K562 (cell line): ENCODE measurements at regions not wholly inside any gene's neighbourhood (a gene's known extent, or its start where the extent isn't known, plus 50 kb on each side); places are given as distances from the start of the nearest gene placed in this dataset.

Source experiments
- ATAC-seq: fragments of 200-7000 bp; cut with Tn5 transposase; 3 replicates; pipeline ENCODE4 v1.9.1; 2020; ENCODE audit warnings: moderate library complexity
- BruUV-seq: library from RNA; stranded (reverse); fragments of 400-500 nt; replicated peaks from 2 replicates; lab custom pipeline; 2021; lab: Mats Ljungman, UMichigan
- CTCF ChIA-PET: fragments of 300-600 bp; formaldehyde crosslinking; extraction: SDS; loops from one replicate; lab custom pipeline; 2021; ENCODE audit warnings: low intra/inter-chr PET ratio; lab: Yijun Ruan, JAX
- POLR2A ChIA-PET: fragments of 300-600, 350-650 bp; sonication (Branson Sonifier 250); formaldehyde crosslinking; extraction: SDS; loops from one replicate; lab custom pipeline; 2021; ENCODE audit warnings: antibody characterized with exemption, inconsistent platforms; lab: Yijun Ruan, JAX
- DNase-seq, 4 experiments: peaks; one replicate each; pipeline versions ENCODE4 v3.0.0 to v3.0.0-alpha.2; 2011 to 2018; ENCODE audit warnings: low spot score in 3 of 4, mixed read lengths in 3 of 4; ENCODE audit errors: extremely low read depth in 1 of 4
- FAIRE-seq: peaks from 2 replicates; lab custom pipeline; 2011; peaks lifted over from hg19 to GRCh38; lab: Jason Lieb, UNC
- H2AFZ ChIP-seq: 2 replicates; pipeline ENCODE4 v1.6.0; 2011; ENCODE audit warnings: low read depth, low read length, control low read depth, inconsistent platforms
- H3K27ac ChIP-seq: fragments of 200-600 bp; 3 replicates; pipeline ENCODE4 v1.8.0; 2011; ENCODE audit warnings: low read depth, mild to moderate bottlenecking, control low read depth, inconsistent platforms, low read length, moderate library complexity, mixed read lengths; ENCODE audit errors: extremely low read depth
- H3K27me3 ChIP-seq, 2 experiments: fragments of 300-600 bp in 1 of 2; 2 replicates in 1 of 2; 3 replicates in 1 of 2; pipeline versions ENCODE4 v1.6.0 to v1.8.0; 2011; ENCODE audit warnings: inconsistent platforms in 2 of 2, low read length in 2 of 2, mild to moderate bottlenecking in 1 of 2, mixed read lengths in 1 of 2, moderate library complexity in 1 of 2; ENCODE audit not compliant: control insufficient read depth in 2 of 2, insufficient read depth in 2 of 2
- H3K36me3 ChIP-seq: fragments of 300-600 bp; 3 replicates; pipeline ENCODE4 v1.8.0; 2011; ENCODE audit warnings: mild to moderate bottlenecking, low read length, inconsistent platforms; ENCODE audit not compliant: control insufficient read depth, insufficient read depth
- H3K4me1 ChIP-seq, 2 experiments: fragments of 200-600 bp in 1 of 2; replicated peaks in 1 of 2; 2 replicates in 1 of 2; 3 replicates in 1 of 2; pipeline versions ENCODE4 v1.5.1 to v1.8.0; 2011; ENCODE audit warnings: inconsistent platforms in 2 of 2, low read length in 2 of 2, mild to moderate bottlenecking in 1 of 2, mixed read lengths in 1 of 2, moderate library complexity in 1 of 2; ENCODE audit not compliant: control insufficient read depth in 2 of 2, insufficient read depth in 2 of 2
- H3K4me2 ChIP-seq: 2 replicates; pipeline ENCODE4 v1.6.1; 2011; ENCODE audit warnings: low read length, control low read depth, inconsistent platforms, mixed read lengths; ENCODE audit not compliant: insufficient read depth
- H3K4me3 ChIP-seq: fragments of 200-600 bp; sonication (generic), shearing (Covaris generic); 2 replicates; pipeline ENCODE4 v1.5.1; 2016; ENCODE audit warnings: control low read depth, inconsistent platforms
- H3K79me2 ChIP-seq: fragments of 200-600 bp; 3 replicates; pipeline ENCODE4 v1.8.0; 2011; ENCODE audit warnings: low read length, inconsistent platforms; ENCODE audit not compliant: control insufficient read depth, insufficient read depth
- H3K9ac ChIP-seq, 2 experiments: 2 replicates each; pipeline versions ENCODE4 v1.6.0 to v1.6.1; 2011; ENCODE audit warnings: low read depth in 2 of 2, low read length in 2 of 2, control low read depth in 1 of 2, inconsistent platforms in 1 of 2, mild to moderate bottlenecking in 1 of 2, mixed read lengths in 1 of 2; ENCODE audit not compliant: insufficient read depth in 1 of 2
- H3K9me1 ChIP-seq: one replicate; pipeline ENCODE4 v1.6.0; 2011; ENCODE audit warnings: inconsistent platforms, mild to moderate bottlenecking, low read length, moderate library complexity; ENCODE audit not compliant: control insufficient read depth, insufficient read depth
- H3K9me3 ChIP-seq: replicated peaks from 2 replicates; pipeline ENCODE4 v1.5.1; 2011; ENCODE audit warnings: low read depth, low read length, inconsistent platforms; ENCODE audit not compliant: control insufficient read depth, insufficient read depth
- H4K20me1 ChIP-seq: replicated peaks from 2 replicates; pipeline ENCODE4 v1.6.1; 2011; ENCODE audit warnings: low read length, inconsistent platforms, mixed read lengths; ENCODE audit not compliant: control insufficient read depth, insufficient read depth
- AFF4 ChIP-seq: sonication (generic); formaldehyde crosslinking; IDR thresholded peaks from 2 replicates; pipeline ENCODE4 v1.8.0; 2023; ENCODE audit warnings: mild to moderate bottlenecking, missing genetic modification reagents
- ATF6 ChIP-seq: sonication (generic); formaldehyde crosslinking; IDR thresholded peaks from 2 replicates; pipeline ENCODE4 v1.4.0; 2020; ENCODE audit warnings: mild to moderate bottlenecking, missing genetic modification reagents
- CEBPG ChIP-seq, 3 experiments: fragments of 200-800 bp in 1 of 3; sonication (Bioruptor generic) in 1 of 3; sonication (generic) in 1 of 3; formaldehyde crosslinking in 1 of 3; IDR thresholded peaks in 2 of 3; conservative IDR thresholded peaks in 1 of 3; 2 replicates each; pipeline versions ENCODE4 v1.6.1 to v1.8.0; 2016 to 2022; ENCODE audit warnings: missing compliant biosample characterization in 2 of 3, missing genetic modification characterization in 2 of 3, mild to moderate bottlenecking in 1 of 3, missing genetic modification reagents in 1 of 3
- DNMT1 ChIP-seq: fragments of 450-650 bp; IDR thresholded peaks from 2 replicates; pipeline ENCODE4 v1.6.1; 2016; ENCODE audit warnings: antibody characterized with exemption, mild to moderate bottlenecking
- ERF ChIP-seq: fragments of 450-650 bp; formaldehyde crosslinking; IDR thresholded peaks from 2 replicates; pipeline ENCODE4 v1.4.0; 2020; ENCODE audit warnings: mild to moderate bottlenecking, mixed read lengths
- JUNB ChIP-seq: fragments of 450-650 bp; formaldehyde crosslinking; conservative IDR thresholded peaks from 2 replicates; pipeline ENCODE4 v1.4.0; 2020; ENCODE audit warnings: mild to moderate bottlenecking
- KDM2B ChIP-seq: fragments of 250-450 bp; sonication (Bioruptor Pico); IDR thresholded peaks from 2 replicates; pipeline ENCODE4 v1.8.0; 2021; ENCODE audit warnings: mild to moderate bottlenecking, moderate library complexity
- MTA3 ChIP-seq: fragments of 450-650 bp; formaldehyde crosslinking; IDR thresholded peaks from 2 replicates; pipeline ENCODE4 v1.6.1; 2017; ENCODE audit warnings: mild to moderate bottlenecking, borderline replicate concordance
- RHOXF2B ChIP-seq: fragments of 250-450 bp; sonication (Bioruptor Pico); conservative IDR thresholded peaks from 2 replicates; pipeline ENCODE4 v1.5.1; 2021
- RUNX1 ChIP-seq: sonication (generic); IDR thresholded peaks from 2 replicates; pipeline ENCODE4 v1.6.1; 2016; ENCODE audit warnings: antibody characterized with exemption, low read depth
- SMAD1 ChIP-seq: fragments of 150-350 bp; IDR thresholded peaks from 2 replicates; pipeline ENCODE4 v1.6.1; 2014; ENCODE audit warnings: low read length, low read depth; ENCODE audit not compliant: partially characterized antibody
- TOE1 ChIP-seq, 2 experiments: fragments of 450-650 bp in 1 of 2; sonication (generic) in 1 of 2; formaldehyde crosslinking in 1 of 2; IDR thresholded peaks; 2 replicates each; pipeline versions ENCODE4 v1.7.1 to v1.8.0; 2016 to 2022; ENCODE audit warnings: borderline replicate concordance in 2 of 2, mild to moderate bottlenecking in 2 of 2, antibody characterized with exemption in 1 of 2, inconsistent platforms in 1 of 2, low read depth in 1 of 2, missing genetic modification reagents in 1 of 2, moderate library complexity in 1 of 2
- XRCC4 ChIP-seq: IDR thresholded peaks from one replicate; pipeline ENCODE4 v1.6.1; 2011; ENCODE audit not compliant: insufficient read depth, insufficient read length; ENCODE audit errors: extremely low read depth
- ZKSCAN3 ChIP-seq: fragments of 250-450 bp; sonication (Bioruptor Pico); IDR thresholded peaks from 2 replicates; pipeline ENCODE4 v1.4.0; 2020
- ZNF12 ChIP-seq: sonication (generic); formaldehyde crosslinking; IDR thresholded peaks from 2 replicates; pipeline ENCODE4 v1.4.0; 2020; ENCODE audit warnings: mild to moderate bottlenecking, missing genetic modification reagents
- ZNF140 ChIP-seq: fragments of 250-450 bp; sonication (Bioruptor Pico); IDR thresholded peaks from 2 replicates; pipeline ENCODE4 v1.8.0; 2021; ENCODE audit warnings: moderate library complexity, mild to moderate bottlenecking, inconsistent platforms
- ZNF143 ChIP-seq: sonication (generic); formaldehyde crosslinking; IDR thresholded peaks from 2 replicates; pipeline ENCODE4 v1.9.0; 2022; ENCODE audit warnings: mild to moderate bottlenecking, missing genetic modification reagents
- ZNF507 ChIP-seq: conservative IDR thresholded peaks from 2 replicates; pipeline ENCODE4 v1.6.1; 2017; ENCODE audit warnings: missing genetic modification characterization, missing compliant biosample characterization
- WGBS: fragments of 100-300 bp; shearing (Covaris generic); methylation state at CpG from one replicate; pipeline ENCODE4 v1.1.6; 2016; ENCODE audit warnings: low coverage, mixed read lengths; ENCODE audit not compliant: insufficient coverage; ENCODE audit errors: missing lambda C conversion rate; 5-methylcytosine and 5-hydroxymethylcytosine counted together
- in situ Hi-C: fragments of 300-500 bp; cut with MboI; formaldehyde crosslinking; loops from 4 replicates; pipeline ENCODE4 v1.15.0; 2018; ENCODE audit warnings: inconsistent platforms, mixed read lengths
- intact Hi-C: fragments of 100-400 bp; cut with micrococcal nuclease; formaldehyde crosslinking; loops from 2 replicates; pipeline ENCODE4 v1.14.2; 2022

- Histone ChIP-seq H2AFZ (0 out of 2 replicates have a peak overlapping the region, but pooled peaks have one; percentile 46), H3K27me3 (peaks cover 0 to 25% of the 10 kb centered on the region in 2 experiments; a peak in 2 of 5 replicates), H3K9me1 (no peaks in the 10 kb centered on the region), H3K4me2 (no peak overlapping the region; the same call in 1 of the 2 replicates), H3K27ac (no peak overlapping the region), H3K9me3 (no peaks in the 10 kb centered on the region), H3K4me1 (0 out of 5 replicates have a peak, but pooled peaks cover 0 to 4% of the 10 kb centered on the region in 2 experiments), H3K36me3 (no peaks in the 10 kb centered on the region), H3K9ac (no peak overlapping the region), H3K4me3 (no peak overlapping the region), H3K79me2 (no peaks in the 10 kb centered on the region), H4K20me1 (no peaks in the 10 kb centered on the region)
- ChIA-PET POLR2A (no interaction called here), CTCF (no interaction called here)
- DNase-seq = peak in 1 of 4 experiments; percentile 19
- no TSS peak for BruUV-seq
- intact Hi-C loops = no loop called here
- TF ChIP-seq MTA3 (no peak), XRCC4 (no peak), ZNF143 (CRISPR knock-in tag) (no peak), AFF4 (CRISPR knock-in tag) (no peak), ZNF507 (tag) (no peak), KDM2B (CRISPR knock-in tag) (no peak), ZKSCAN3 (CRISPR knock-in tag) (no peak), JUNB (CRISPR knock-in tag) (no peak), RUNX1 (no peak), TOE1 (IDR thresholded peaks at IDR 0.05; ENCODE audit: borderline replicate concordance) (no peak), TOE1 (CRISPR knock-in tag; IDR thresholded peaks at IDR 0.05; ENCODE audit: borderline replicate concordance, low read depth) (no peak), DNMT1 (no peak), ZNF140 (CRISPR knock-in tag) (no peak), ZNF12 (CRISPR knock-in tag) (no peak), SMAD1 (no peak), ERF (CRISPR knock-in tag) (no peak), CEBPG (CRISPR knock-in tag; IDR thresholded peaks at IDR 0.05) (no peak), CEBPG (tag; conservative IDR thresholded peaks at IDR 0.05 in 1 of 2, IDR thresholded peaks at IDR 0.05 in 1 of 2) (no peak), ATF6 (CRISPR knock-in tag) (no peak), RHOXF2B (CRISPR knock-in tag) (no peak)
- 0% methylated on average over 3 of the region's 4 CpGs for WGBS
- peak; percentile 77 for ATAC-seq
- peak; percentile 75 for FAIRE-seq
- in situ Hi-C loops = no loop called here
Observed at GRCh38 chr1:30600706-30601105, 122.7 kb downstream of the MATN1 start.
